ENCODE measurements at regions not wholly inside any gene's neighbourhood (a gene's known extent, or its start where the extent isn't known, plus 50 kb on each side); places are given as distances from the start of the nearest gene placed in this dataset.
"Not testable (repeated sequence)": the region's sequence is repeated elsewhere in the genome, so short reads cannot be mapped to it uniquely, and the experiment has no call there.

GRCh38 chr4:81346719-81347118, 125.0 kb downstream of the RASGEF1B start:
- Mint-ChIP-seq H3K36me3 (ENCODE audit: insufficient read depth in 2 of 2) (no peaks in the 10 kb centered on the region), H3K4me3 (no peak overlapping the region), H3K27ac (no peak overlapping the region), H3K9me3 (no peaks in the 10 kb centered on the region), H3K4me1 (ENCODE audit: low read depth) (no peaks in the 10 kb centered on the region), H3K27me3 (ENCODE audit: low read depth) (peaks cover 4% of the 10 kb centered on the region)
- no peak for DNase-seq
- ATAC-seq (replicated peaks in 1 of 2) = no peak

- no peaks in the 10 kb centered on the region for H3K9me3 Mint-ChIP-seq
- DNase-seq = no peak
- no peak overlapping the region for H3K4me3 Mint-ChIP-seq
- H3K4me1 Mint-ChIP-seq (ENCODE audit: low read depth) = no peaks in the 10 kb centered on the region
- ATAC-seq (replicated peaks in 1 of 2) = no peak
- H3K27me3 Mint-ChIP-seq (ENCODE audit: low read depth) = peaks cover 6% of the 10 kb centered on the region
- H3K36me3 Mint-ChIP-seq (ENCODE audit: insufficient read depth in 2 of 2) = no peaks in the 10 kb centered on the region
- H3K27ac Mint-ChIP-seq = no peak overlapping the region
Measured at GRCh38 chr4:81343536-81343935, 128.2 kb downstream of the RASGEF1B start.

DNA sequence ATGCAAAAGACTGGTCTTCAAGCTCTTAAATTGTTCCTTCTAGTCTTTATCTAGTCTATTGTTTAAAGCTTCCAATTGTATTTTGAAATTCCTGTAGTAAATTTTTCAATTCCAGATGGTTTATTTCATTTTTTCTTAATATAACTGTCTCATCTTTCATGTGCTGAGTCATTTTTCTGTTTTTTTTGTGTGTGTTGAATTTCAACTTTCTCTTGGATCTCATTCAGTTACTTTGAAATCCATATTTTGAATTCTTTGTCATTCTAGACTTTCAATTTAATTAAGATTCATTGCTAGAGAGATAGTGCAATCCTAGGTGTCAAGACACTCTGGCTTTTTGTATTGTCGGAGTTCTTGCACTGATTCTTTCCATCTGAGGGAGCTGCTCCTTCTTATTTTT, 128.0 kb upstream of the PRKG2 start:
- Mint-ChIP-seq H3K9me3 (peaks cover 0 to 2% of the 10 kb centered on the region in 2 donors), H3K36me3 (ENCODE audit: insufficient read depth in 2 of 2) (no peaks in the 10 kb centered on the region), H3K27me3 (ENCODE audit: low read depth) (peaks cover 6% of the 10 kb centered on the region), H3K4me1 (ENCODE audit: low read depth) (no peaks in the 10 kb centered on the region), H3K27ac (no peak overlapping the region), H3K4me3 (no peak overlapping the region)
- ATAC-seq (replicated peaks in 1 of 2) (no peak), DNase-seq (no peak)

- Mint-ChIP-seq H3K27me3 (ENCODE audit: low read depth) (peaks cover 6% of the 10 kb centered on the region), H3K4me3 (no peak overlapping the region), H3K36me3 (ENCODE audit: insufficient read depth in 2 of 2) (no peaks in the 10 kb centered on the region), H3K9me3 (peaks cover 0 to 2% of the 10 kb centered on the region in 2 donors), H3K27ac (no peak overlapping the region), H3K4me1 (ENCODE audit: low read depth) (no peaks in the 10 kb centered on the region)
- DNase-seq (no peak), ATAC-seq (replicated peaks in 1 of 2) (no peak)
Measured at GRCh38 chr4:81337211-81337610, 122.2 kb upstream of the PRKG2 start.

DNA sequence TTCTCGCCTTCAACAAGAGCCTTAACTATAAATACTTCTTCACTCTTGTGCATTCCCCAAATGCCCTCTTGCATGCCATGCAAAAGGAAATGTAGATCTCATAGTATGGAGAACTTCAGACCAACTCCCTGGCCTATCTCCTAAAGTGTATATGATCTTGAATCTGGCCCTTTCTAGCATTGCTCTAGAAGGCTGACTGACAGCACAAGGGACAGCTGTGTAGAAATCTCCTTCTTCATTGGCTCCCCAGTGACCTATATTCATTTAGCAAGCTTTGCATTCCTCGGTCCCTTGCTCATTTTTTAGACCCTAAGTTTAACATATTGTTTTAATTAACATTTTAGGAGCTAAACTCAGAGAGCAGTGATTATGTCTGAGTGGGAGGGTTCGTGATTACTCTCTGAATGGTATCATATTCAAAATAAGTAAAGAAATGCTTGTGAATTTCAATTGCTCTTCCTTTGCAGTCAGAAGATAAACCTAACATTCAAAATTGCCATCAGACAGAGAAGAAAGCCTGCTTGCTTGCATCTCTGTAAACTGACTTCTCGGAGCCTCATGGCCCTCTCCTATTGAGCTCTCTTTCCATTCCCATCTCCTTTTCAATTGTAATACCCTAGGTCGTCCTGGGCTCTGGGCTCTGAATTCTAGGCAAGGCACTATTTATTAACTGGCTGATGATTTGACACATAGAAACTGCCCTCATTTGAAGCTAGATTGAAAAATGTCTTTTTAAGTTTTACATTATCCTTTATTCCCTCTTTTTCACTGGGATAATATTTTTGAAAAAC, 120.3 kb upstream of the PRKG2 start:
- Mint-ChIP-seq H3K9me3 (peaks cover 0 to 2% of the 10 kb centered on the region in 2 donors), H3K27me3 (ENCODE audit: low read depth) (no peaks in the 10 kb centered on the region), H3K4me3 (no peak overlapping the region), H3K36me3 (ENCODE audit: insufficient read depth in 2 of 2) (no peaks in the 10 kb centered on the region), H3K27ac (no peak overlapping the region), H3K4me1 (ENCODE audit: low read depth) (no peaks in the 10 kb centered on the region)
- ATAC-seq (replicated peaks in 1 of 2) (no peak), DNase-seq (no peak)

- Mint-ChIP-seq H3K27ac (no peak overlapping the region), H3K9me3 (no peaks in the 10 kb centered on the region), H3K4me1 (ENCODE audit: low read depth) (no peaks in the 10 kb centered on the region), H3K4me3 (no peak overlapping the region), H3K36me3 (ENCODE audit: insufficient read depth in 2 of 2) (no peaks in the 10 kb centered on the region), H3K27me3 (ENCODE audit: low read depth) (peaks cover 8% of the 10 kb centered on the region)
- ATAC-seq (replicated peaks in 1 of 2) (no peak), DNase-seq (no peak)
Measured at GRCh38 chr4:81330018-81330417, 115.0 kb upstream of the PRKG2 start.

GRCh38 chr4:81326581-81326980, 111.6 kb upstream of the PRKG2 start:
- Mint-ChIP-seq H3K4me3 (no peak overlapping the region), H3K9me3 (peaks cover 0 to 5% of the 10 kb centered on the region in 2 donors), H3K36me3 (ENCODE audit: insufficient read depth in 2 of 2) (no peaks in the 10 kb centered on the region), H3K27me3 (ENCODE audit: low read depth) (peaks cover 25% of the 10 kb centered on the region), H3K4me1 (ENCODE audit: low read depth) (no peaks in the 10 kb centered on the region), H3K27ac (no peak overlapping the region)
- ATAC-seq (replicated peaks in 1 of 2) (no peak), DNase-seq (no peak)

GRCh38 chr4:81324594-81324993, 109.6 kb upstream of the PRKG2 start:
- DNase-seq; H3K36me3 Mint-ChIP-seq (ENCODE audit: insufficient read depth in 2 of 2); H3K4me3 Mint-ChIP-seq; H3K4me1 Mint-ChIP-seq (ENCODE audit: low read depth); ATAC-seq (replicated peaks in 1 of 2); H3K27ac Mint-ChIP-seq; H3K9me3 Mint-ChIP-seq: not testable (repeated sequence)
- H3K27me3 Mint-ChIP-seq (ENCODE audit: low read depth) = peaks cover 27% of the 10 kb centered on the region

GRCh38 chr4:81319657-81320056, 104.6 kb upstream of the PRKG2 start:
- Mint-ChIP-seq H3K27me3 (ENCODE audit: low read depth) (peaks cover 19% of the 10 kb centered on the region), H3K36me3 (ENCODE audit: insufficient read depth in 2 of 2) (no peaks in the 10 kb centered on the region), H3K4me1 (ENCODE audit: low read depth) (no peaks in the 10 kb centered on the region), H3K9me3 (peaks cover 0 to 5% of the 10 kb centered on the region in 2 donors), H3K27ac (no peak overlapping the region), H3K4me3 (no peak overlapping the region)
- no peak for ATAC-seq (replicated peaks in 1 of 2)
- no peak for DNase-seq

- DNase-seq (no peak), ATAC-seq (replicated peaks in 1 of 2) (no peak)
- Mint-ChIP-seq H3K4me3 (no peak overlapping the region), H3K9me3 (no peaks in the 10 kb centered on the region), H3K4me1 (ENCODE audit: low read depth) (no peaks in the 10 kb centered on the region), H3K27me3 (ENCODE audit: low read depth) (no peaks in the 10 kb centered on the region), H3K36me3 (ENCODE audit: insufficient read depth in 2 of 2) (no peaks in the 10 kb centered on the region), H3K27ac (no peak overlapping the region)
Measured at GRCh38 chr4:81314897-81315470, 100.0 kb upstream of the PRKG2 start.

GRCh38 chr4:81314196-81314896, 99.3 kb upstream of the PRKG2 start:
- Mint-ChIP-seq H3K27me3 (ENCODE audit: low read depth) (no peaks in the 10 kb centered on the region), H3K27ac (no peak overlapping the region), H3K4me1 (ENCODE audit: low read depth) (no peaks in the 10 kb centered on the region), H3K9me3 (no peaks in the 10 kb centered on the region), H3K36me3 (ENCODE audit: insufficient read depth in 2 of 2) (no peaks in the 10 kb centered on the region), H3K4me3 (no peak overlapping the region)
- DNase-seq (no peak), ATAC-seq (replicated peaks in 1 of 2) (no peak)

- Mint-ChIP-seq H3K4me3 (no peak overlapping the region), H3K36me3 (ENCODE audit: insufficient read depth in 2 of 2) (no peaks in the 10 kb centered on the region), H3K4me1 (ENCODE audit: low read depth) (no peaks in the 10 kb centered on the region), H3K9me3 (no peaks in the 10 kb centered on the region), H3K27me3 (ENCODE audit: low read depth) (peaks cover 7% of the 10 kb centered on the region), H3K27ac (no peak overlapping the region)
- no peak for DNase-seq
- no peak for ATAC-seq (replicated peaks in 1 of 2)
Measured at GRCh38 chr4:81307991-81308390, 93.0 kb upstream of the PRKG2 start.

DNA sequence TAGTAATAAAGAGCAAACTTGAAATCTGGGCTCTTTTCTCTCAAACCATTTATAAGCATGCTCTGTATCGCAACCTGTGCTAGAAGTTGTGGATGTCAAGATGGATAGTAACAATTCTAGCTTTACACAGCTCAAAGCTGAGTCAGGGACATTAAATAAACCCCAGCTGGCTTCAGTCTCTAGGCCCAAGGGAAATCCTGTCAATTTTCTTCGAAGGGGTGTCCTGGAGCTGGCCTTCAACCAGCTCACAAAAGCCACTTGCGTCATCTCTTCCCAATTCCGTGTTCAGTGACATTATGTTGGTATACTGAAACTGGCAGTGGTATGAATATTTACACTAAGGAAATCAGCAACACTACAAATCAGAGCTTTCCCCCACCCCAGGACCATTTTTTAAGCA, 89.8 kb upstream of the PRKG2 start:
- Mint-ChIP-seq H3K27me3 (ENCODE audit: low read depth) (peaks cover 7% of the 10 kb centered on the region), H3K9me3 (no peaks in the 10 kb centered on the region), H3K4me1 (ENCODE audit: low read depth) (no peaks in the 10 kb centered on the region), H3K4me3 (no peak overlapping the region), H3K36me3 (ENCODE audit: insufficient read depth in 2 of 2) (no peaks in the 10 kb centered on the region), H3K27ac (no peak overlapping the region)
- ATAC-seq (replicated peaks in 1 of 2) (no peak), DNase-seq (no peak)
